Muscle of back (tissue), 3 donors: ENCODE measurements at regions not wholly inside any gene's neighbourhood (a gene's known extent, or its start where the extent isn't known, plus 50 kb on each side); places are given as distances from the start of the nearest gene placed in this dataset.

ENCODE experiments used
- DNase-seq, 3 donors: peaks; one replicate each; pipeline versions ENCODE4 v3.0.0 to v3.0.0-alpha.2; 2013

DNA sequence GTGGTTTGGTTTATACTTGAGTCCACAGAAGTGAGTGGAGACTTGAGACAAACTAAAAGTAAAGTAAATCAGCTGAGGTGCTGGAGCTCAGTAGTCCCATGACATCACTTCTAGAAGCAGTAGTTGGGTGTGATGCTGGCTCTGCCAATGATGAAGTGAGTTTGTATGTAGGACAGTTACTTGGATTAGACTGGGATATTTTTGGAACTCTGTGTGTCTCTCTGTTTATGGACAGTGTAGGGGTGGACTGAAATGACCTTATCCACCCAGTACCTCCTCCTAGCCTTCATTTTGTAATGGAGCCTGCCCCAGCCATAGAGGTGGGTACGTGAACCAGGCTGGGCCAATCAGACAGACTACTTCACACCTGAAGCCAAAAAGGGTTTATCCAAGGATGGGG lies 52.2 kb downstream of the POLR1D start:
- DNase-seq, result no peak

DNA sequence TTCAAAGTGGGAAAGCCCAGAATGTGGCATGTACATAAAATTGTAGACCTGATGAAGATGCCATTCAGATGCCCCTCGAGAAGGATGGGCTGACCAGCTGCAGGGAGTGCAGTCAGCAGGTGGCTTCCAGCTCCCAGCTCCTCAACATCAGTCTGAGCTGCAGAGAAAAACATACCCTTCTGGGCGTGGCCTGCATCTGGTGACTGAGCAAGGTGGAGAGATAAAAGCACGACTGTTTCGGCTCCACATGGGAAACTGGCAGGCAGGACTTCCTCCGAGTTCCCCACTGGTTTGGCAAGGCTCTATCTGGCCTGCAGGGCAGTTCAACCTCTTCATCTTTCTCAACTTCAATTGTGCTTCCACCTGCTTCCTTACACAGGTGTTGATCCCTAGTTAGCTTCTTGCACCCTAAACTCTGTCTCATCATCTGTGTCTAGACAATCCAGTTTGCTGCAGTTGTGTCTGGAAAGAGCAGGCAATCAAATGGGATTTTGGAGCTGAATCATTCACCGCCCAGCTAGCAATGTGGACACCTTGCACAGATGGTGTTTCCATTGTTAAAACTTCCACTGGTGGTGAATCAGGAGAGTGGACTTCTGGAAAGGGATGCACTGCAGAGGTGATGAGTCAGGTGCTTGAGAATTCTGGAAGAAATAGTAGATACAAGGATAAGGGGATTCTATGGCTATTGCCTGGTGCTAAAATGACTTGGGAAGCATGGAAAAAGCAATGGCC lies 56.8 kb downstream of the POLR1D start:
- DNase-seq, result no peak

DNA sequence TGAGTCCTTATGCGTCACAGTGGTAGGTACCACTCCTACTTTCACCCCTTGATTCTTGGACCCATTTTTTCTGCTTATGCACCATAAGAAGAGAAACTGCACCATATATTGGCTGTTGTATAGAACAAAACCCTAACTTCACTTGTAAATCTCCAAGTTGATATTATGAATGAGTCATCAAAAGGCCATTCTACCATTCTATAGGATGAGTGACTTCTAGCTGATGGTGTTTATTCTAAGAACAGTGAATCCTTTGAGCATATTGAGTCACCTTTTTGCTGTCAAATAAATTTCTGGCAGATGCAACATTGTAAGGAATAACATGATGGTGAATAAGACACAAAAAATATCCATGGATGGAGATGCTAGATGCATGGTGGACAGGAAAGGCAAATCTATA lies 57.7 kb downstream of the POLR1D start:
- DNase-seq, result no peak

- DNase-seq, result no peak
Measured at GRCh38 chr13:27679896-27680295, 58.2 kb downstream of the POLR1D start.

DNA sequence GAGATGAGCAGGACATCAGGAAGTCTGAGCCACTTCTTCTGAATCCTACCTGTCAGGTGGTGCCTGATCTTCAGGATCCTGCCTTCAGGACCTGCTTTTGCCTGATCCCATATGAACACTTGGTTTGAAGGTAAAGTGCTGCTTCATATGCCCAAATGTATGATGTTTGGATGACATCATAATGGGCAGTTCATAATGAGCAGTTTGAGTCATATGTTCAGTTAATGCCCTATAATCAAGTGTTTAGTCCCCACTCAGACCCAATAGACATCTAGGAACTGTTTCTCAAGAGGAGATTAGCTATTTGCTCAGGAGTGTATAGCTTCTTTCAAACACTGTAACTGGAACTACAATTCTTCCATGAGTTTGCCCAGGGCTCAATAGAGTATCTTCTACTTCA lies 58.8 kb downstream of the POLR1D start:
- no peak for DNase-seq

DNA sequence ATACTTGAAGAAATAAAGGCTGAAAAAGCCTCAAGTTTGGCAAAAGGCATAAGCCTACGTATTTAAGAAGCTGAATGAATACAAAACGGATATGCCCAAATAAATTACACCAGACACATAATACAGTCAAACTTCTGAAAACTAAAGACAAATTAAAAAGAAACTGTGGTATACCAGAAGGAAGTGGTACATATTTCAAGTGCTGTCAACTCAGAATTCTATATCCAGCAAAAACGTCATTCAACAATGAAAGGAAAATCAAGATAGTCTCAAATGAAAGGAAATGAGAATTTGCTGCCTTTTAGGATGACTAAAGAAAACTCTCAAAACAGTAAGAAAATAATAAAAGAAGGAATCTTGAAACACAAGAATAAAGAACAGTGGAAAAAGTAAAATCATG lies 69.5 kb downstream of the POLR1D start:
- no peak for DNase-seq

DNA sequence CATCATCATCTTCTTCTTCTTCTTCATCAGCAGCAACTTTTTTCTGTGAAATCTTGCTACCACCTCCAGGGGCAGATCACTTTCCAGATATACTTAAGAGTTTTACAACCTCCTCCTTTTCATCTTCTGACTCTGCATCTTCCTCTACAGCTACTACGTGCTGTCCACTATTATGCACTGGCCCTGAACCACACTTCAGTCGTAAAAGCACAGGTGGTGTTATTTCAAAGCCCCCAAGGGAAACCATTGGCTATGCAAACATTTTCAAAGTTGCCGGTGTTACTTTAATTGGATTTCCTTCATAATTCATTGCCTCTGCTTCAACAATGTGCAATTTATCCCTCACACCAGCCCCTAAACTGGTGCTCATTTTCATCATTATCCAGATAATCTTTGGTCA lies 75.0 kb downstream of the POLR1D start:
- no peak for DNase-seq

GRCh38 chr13:27699952-27700351 lies 78.3 kb downstream of the POLR1D start:
- DNase-seq, result no peak

DNA sequence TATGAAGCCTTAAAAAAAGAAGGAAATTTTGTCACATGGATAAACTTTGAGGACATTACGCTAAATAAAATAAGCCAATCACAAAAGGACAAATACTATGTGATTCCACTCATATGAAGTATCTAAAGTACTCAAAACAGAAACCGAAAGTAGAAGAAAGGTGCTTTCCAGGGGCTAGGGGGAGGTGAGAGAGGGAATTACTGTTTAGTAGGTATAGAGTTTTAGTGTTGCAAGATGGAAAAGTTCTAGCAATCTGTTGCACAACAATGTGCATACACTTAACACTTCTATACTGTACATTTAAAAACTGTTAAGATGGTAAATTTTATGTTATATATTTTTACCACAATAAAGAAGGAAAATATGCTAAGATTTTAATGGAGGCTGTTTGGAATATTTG lies 83.0 kb downstream of the POLR1D start:
- no peak for DNase-seq

DNA sequence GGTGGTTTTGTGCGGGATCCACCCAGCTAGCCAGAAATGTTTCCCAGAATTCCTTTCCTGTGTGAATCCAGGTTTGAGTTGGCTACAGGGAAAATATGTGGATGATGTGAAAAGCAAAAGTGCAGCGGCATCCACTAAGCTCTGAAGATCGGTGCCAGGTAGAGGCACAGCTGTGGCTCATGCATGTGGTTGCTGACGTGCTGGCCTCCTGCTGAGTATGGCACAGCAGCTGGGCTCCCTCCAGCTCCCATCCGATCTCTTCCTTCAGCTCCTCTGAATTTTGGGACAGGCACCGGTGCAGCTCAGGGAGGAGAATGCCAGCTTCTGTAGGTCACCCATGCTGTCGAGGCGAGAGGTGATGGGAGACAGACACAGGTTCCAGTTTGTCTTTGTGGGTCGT lies 84.0 kb upstream of the GSX1 start:
- DNase-seq, result no peak

GRCh38 chr13:27709779-27710178 lies 82.5 kb upstream of the GSX1 start:
- no peak for DNase-seq

DNA sequence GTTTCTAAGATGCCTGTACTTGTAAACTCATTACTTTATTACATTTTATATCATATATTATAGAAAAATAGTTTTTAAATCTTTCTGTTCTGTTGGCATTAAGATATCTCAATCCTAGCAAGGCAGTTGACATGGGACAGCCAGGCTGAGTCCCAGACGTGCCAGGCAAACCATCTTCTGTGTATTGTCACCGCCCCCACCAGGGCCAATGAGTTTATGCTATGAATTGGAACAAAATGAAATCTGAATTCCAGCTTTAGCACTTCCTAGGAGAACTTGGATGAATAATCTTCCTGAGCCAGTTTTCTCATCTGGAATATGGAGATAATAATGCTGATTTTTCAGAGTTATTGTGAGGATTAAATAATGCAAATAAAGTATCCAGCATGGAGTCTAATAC lies 79.9 kb upstream of the GSX1 start:
- DNase-seq, result peak in 1 of 3 donors; percentile 27

DNA sequence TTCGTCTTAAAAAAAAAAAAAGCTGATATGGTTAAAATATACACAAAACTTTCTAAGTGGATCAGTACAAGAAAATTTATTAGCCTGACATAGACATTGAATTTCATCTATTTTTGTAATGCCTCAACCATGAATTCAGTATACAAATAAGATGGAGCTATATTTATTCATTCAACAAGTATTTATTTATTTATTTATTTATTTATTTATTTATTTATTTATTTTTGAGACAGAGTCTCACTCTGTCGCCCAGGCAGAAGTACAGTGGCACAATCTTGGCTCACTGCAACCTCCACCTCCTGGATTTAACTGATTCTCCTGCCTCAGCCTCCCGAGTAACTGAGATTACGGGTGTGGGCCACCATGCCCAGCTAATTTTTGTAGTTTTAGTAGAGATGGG lies 78.5 kb upstream of the GSX1 start:
- DNase-seq, result no peak

DNA sequence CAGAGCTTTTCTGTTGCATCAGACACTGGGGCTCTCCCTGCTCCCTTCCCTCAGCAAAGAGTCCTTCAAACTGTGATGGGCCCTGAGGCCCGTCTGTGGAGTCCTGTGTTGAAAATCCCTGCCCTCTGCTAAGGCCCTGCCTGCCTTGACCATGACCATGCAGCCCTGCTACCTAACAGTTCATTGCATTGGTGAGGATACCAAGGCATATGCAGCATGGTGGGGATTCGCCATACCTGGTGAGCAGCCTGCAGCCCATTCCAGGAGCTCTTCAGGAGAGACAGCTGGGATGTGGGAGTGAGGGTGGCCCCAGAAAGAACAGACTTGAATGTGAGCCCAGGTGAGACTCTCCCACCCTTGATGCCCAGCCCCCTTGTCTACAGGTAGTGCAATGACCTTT lies 70.6 kb upstream of the GSX1 start:
- no peak for DNase-seq

GRCh38 chr13:27728271-27728670 lies 64.0 kb upstream of the GSX1 start:
- peak in 2 of 3 donors; percentile 10 to 12 for DNase-seq

DNA sequence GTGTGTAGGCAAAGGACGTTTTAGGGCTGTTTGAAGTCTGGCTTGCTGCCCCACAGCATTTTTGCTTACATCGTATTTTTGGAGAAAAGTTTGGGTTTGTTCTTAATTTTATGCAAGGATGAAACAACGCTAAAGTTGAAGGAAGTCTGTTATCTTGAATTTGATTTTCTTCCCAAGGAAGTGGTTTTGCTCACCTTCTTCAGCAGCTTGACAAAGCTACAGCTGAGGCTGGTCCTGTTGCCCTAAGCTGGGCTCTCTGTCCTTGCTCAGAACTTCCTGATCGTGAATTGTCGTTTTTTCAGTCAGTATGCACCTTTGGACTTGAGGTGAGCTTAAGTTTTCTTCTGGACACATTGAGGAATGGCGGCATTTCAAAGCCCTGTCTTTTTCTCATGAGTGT lies 62.1 kb upstream of the GSX1 start:
- no peak for DNase-seq
